Transverse colon (tissue), 4 donors: ENCODE measurements at regions not wholly inside any gene's neighbourhood (a gene's known extent, or its start where the extent isn't known, plus 50 kb on each side); places are given as distances from the start of the nearest gene placed in this dataset.

Experiments used
- CTCF ChIP-seq, 5 experiments: fragments of 200-600 bp in 3 of 5; fragments of 450-650 bp in 2 of 5; sonication (generic) in 3 of 5; IDR thresholded peaks; 1 replicate in 2 of 5; 2 replicates in 3 of 5; pipeline ENCODE4 v1.5.1; 2016 to 2017; ENCODE audit warnings: antibody characterized with exemption in 5 of 5, inconsistent platforms in 3 of 5, mild to moderate bottlenecking in 2 of 5, moderate library complexity in 1 of 5
- EP300 ChIP-seq: sonication (generic); formaldehyde crosslinking; IDR thresholded peaks from one replicate; pipeline ENCODE4 v1.6.1; 2017; ENCODE audit warnings: antibody characterized with exemption, low read depth
- POLR2A ChIP-seq: fragments of 450-650 bp; IDR thresholded peaks from one replicate; pipeline ENCODE4 v1.6.1; 2016; ENCODE audit warnings: antibody characterized with exemption, mild to moderate bottlenecking, moderate library complexity
- POLR2AphosphoS5 ChIP-seq, 3 donors: sonication (generic); formaldehyde crosslinking; IDR thresholded peaks; one replicate each; pipeline ENCODE4 v1.6.1; 2016; ENCODE audit warnings: antibody characterized with exemption in 3 of 3

- TF ChIP-seq CTCF (IDR thresholded peaks at IDR 0.05), result no peak
- TF ChIP-seq POLR2A, result no peak
- TF ChIP-seq EP300, result no peak
- TF ChIP-seq POLR2AphosphoS5 (IDR thresholded peaks at IDR 0.05), result no peak
Observed at GRCh38 chr10:61558188-61558587, 104.5 kb upstream of the CABCOCO1 start.
